Liver (tissue), 8 donors: ENCODE measurements at regions not wholly inside any gene's neighbourhood (a gene's known extent, or its start where the extent isn't known, plus 50 kb on each side); places are given as distances from the start of the nearest gene placed in this dataset.

Experiments
- DNase-seq: peaks from one replicate; pipeline ENCODE4 v3.0.0-alpha.2; 2017; ENCODE audit warnings: low spot score
- H3K27ac ChIP-seq, 2 donors: one replicate each; pipeline ENCODE4 v1.7.0; 2013; ENCODE audit warnings: inconsistent platforms in 2 of 2, low read length in 2 of 2, control low read depth in 1 of 2, low read depth in 1 of 2, mild to moderate bottlenecking in 1 of 2
- H3K27me3 ChIP-seq, 4 donors: one replicate each; pipeline versions ENCODE4 v1.6.1 to v1.7.0; 2013; ENCODE audit warnings: low read length in 3 of 4, inconsistent platforms in 1 of 4, mild to moderate bottlenecking in 1 of 4, moderate library complexity in 1 of 4; ENCODE audit not compliant: control insufficient read depth in 4 of 4, insufficient read depth in 4 of 4
- H3K36me3 ChIP-seq, 4 donors: one replicate each; pipeline versions ENCODE4 v1.6.1 to v1.7.0; 2013; ENCODE audit warnings: low read length in 3 of 4, mild to moderate bottlenecking in 3 of 4, low read depth in 1 of 4, moderate library complexity in 1 of 4; ENCODE audit not compliant: control insufficient read depth in 4 of 4, insufficient read depth in 3 of 4
- H3K4me1 ChIP-seq, 4 donors: one replicate each; pipeline versions ENCODE4 v1.6.1 to v1.7.0; 2013; ENCODE audit warnings: low read length in 3 of 4, mild to moderate bottlenecking in 3 of 4, moderate library complexity in 1 of 4; ENCODE audit not compliant: control insufficient read depth in 4 of 4, insufficient read depth in 4 of 4
- H3K4me3 ChIP-seq, 3 donors: one replicate each; pipeline versions ENCODE4 v1.6.1 to v1.7.0; 2013; ENCODE audit warnings: low read length in 3 of 3, control low read depth in 1 of 3, low read depth in 1 of 3, mild to moderate bottlenecking in 1 of 3
- H3K9ac ChIP-seq, 2 donors: one replicate each; pipeline ENCODE4 v1.7.0; 2013; ENCODE audit warnings: low read length in 2 of 2, mild to moderate bottlenecking in 2 of 2, moderate library complexity in 2 of 2, control low read depth in 1 of 2, low read depth in 1 of 2
- H3K9me3 ChIP-seq, 4 donors: one replicate each; pipeline versions ENCODE4 v1.6.1 to v1.7.0; 2013; ENCODE audit warnings: low read length in 3 of 4; ENCODE audit not compliant: control insufficient read depth in 4 of 4
- ATF3 ChIP-seq: IDR thresholded peaks from 2 replicates; pipeline ENCODE4 v1.6.1; 2016; ENCODE audit warnings: antibody characterized with exemption
- CTCF ChIP-seq: fragments of 150-350 bp; IDR thresholded peaks from 2 replicates; pipeline ENCODE4 v1.5.1; 2017; ENCODE audit warnings: improper control_type of control experiment, low read depth, low read length; ENCODE audit not compliant: missing input control
- EGR1 ChIP-seq, 2 donors: IDR thresholded peaks; 2 replicates each; pipeline ENCODE4 v1.6.1; 2016 to 2018; ENCODE audit warnings: antibody characterized with exemption in 2 of 2, low read depth in 2 of 2
- FOXA1 ChIP-seq: IDR thresholded peaks from 2 replicates; pipeline ENCODE4 v1.6.1; 2016; ENCODE audit warnings: antibody characterized with exemption
- FOXA2 ChIP-seq: IDR thresholded peaks from 2 replicates; pipeline ENCODE4 v1.6.1; 2016; ENCODE audit warnings: antibody characterized with exemption
- GABPA ChIP-seq, 2 donors: IDR thresholded peaks in 1 of 2; conservative IDR thresholded peaks in 1 of 2; 2 replicates each; pipeline ENCODE4 v1.6.1; 2016; ENCODE audit warnings: antibody characterized with exemption in 2 of 2, mild to moderate bottlenecking in 1 of 2, moderate library complexity in 1 of 2
- JUND ChIP-seq, 2 donors: IDR thresholded peaks; 2 replicates each; pipeline ENCODE4 v1.6.1; 2016; ENCODE audit warnings: antibody characterized with exemption in 2 of 2
- RAD21 ChIP-seq, 2 donors: IDR thresholded peaks; 2 replicates each; pipeline ENCODE4 v1.6.1; 2016; ENCODE audit warnings: antibody characterized with exemption in 2 of 2, mild to moderate bottlenecking in 2 of 2
- TAF1 ChIP-seq: conservative IDR thresholded peaks from 2 replicates; pipeline ENCODE4 v1.6.1; 2016; ENCODE audit warnings: antibody characterized with exemption, mild to moderate bottlenecking
- YY1 ChIP-seq: IDR thresholded peaks from 2 replicates; pipeline ENCODE4 v1.6.1; 2016; ENCODE audit warnings: antibody characterized with exemption, mild to moderate bottlenecking
- ZBTB33 ChIP-seq: IDR thresholded peaks from 2 replicates; pipeline ENCODE4 v1.6.1; 2016; ENCODE audit warnings: antibody characterized with exemption
- WGBS: extraction: QIAGEN DNeasy Blood & Tissue Kit; methylation state at CpG from one replicate; pipeline ENCODE4 v1.1.7; 2013; 5-methylcytosine and 5-hydroxymethylcytosine counted together
- TF ChIP-seq, protein P1 (sequence below): IDR thresholded peaks from 2 replicates; pipeline ENCODE4 v1.6.1; 2016; ENCODE audit warnings: antibody characterized with exemption, mild to moderate bottlenecking
- donor health status: healthy.
- donor health status: healthy.
- donor health status: healthy.
- donor health status: healthy.
- donor health status: healthy.

DNA sequence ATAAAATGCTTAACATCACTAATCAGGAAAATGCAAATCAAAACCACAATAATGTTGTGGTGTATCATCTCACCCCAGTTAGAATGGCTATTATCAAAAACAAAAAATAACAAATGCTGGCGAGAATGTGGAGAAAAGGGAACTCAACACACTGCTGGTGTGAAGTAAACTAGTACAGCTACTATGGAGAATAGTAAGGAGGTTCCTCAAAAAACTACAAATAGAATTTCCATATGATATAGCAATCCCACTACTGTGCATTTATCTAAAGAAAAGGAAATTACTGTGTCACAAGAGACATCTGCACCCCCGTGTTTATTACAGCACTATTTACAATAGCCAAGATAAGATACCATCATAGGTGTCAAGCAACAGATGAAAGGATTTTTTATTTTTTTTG lies 214.5 kb upstream of the RASA1 start:
- WGBS: 54% methylated on average over 2 of the region's 2 CpGs
- TF ChIP-seq GABPA (IDR thresholded peaks at IDR 0.05 in 1 of 2, conservative IDR thresholded peaks at IDR 0.05 in 1 of 2): no peak
- no peak for TF ChIP-seq RAD21 (IDR thresholded peaks at IDR 0.05)
- TF ChIP-seq ZBTB33: no peak
- TF ChIP-seq ATF3: no peak
- TF ChIP-seq JUND (IDR thresholded peaks at IDR 0.05): no peak
- TF ChIP-seq FOXA1: no peak
- H3K36me3 ChIP-seq: no peaks in the 10 kb centered on the region
- no peak overlapping the region for H3K9ac ChIP-seq
- no peaks in the 10 kb centered on the region for H3K4me1 ChIP-seq
- no peaks in the 10 kb centered on the region for H3K9me3 ChIP-seq
- no peaks in the 10 kb centered on the region for H3K27me3 ChIP-seq
- no peak for DNase-seq
- H3K27ac ChIP-seq: no peak overlapping the region
- no peak overlapping the region for H3K4me3 ChIP-seq

GRCh38 chr5:87054821-87055220 lies 212.9 kb upstream of the RASA1 start:
- no peak overlapping the region for H3K9ac ChIP-seq
- no peaks in the 10 kb centered on the region for H3K9me3 ChIP-seq
- H3K4me1 ChIP-seq: no peaks in the 10 kb centered on the region
- no peaks in the 10 kb centered on the region for H3K36me3 ChIP-seq
- no peak for TF ChIP-seq FOXA2
- TF ChIP-seq, protein P1, sequence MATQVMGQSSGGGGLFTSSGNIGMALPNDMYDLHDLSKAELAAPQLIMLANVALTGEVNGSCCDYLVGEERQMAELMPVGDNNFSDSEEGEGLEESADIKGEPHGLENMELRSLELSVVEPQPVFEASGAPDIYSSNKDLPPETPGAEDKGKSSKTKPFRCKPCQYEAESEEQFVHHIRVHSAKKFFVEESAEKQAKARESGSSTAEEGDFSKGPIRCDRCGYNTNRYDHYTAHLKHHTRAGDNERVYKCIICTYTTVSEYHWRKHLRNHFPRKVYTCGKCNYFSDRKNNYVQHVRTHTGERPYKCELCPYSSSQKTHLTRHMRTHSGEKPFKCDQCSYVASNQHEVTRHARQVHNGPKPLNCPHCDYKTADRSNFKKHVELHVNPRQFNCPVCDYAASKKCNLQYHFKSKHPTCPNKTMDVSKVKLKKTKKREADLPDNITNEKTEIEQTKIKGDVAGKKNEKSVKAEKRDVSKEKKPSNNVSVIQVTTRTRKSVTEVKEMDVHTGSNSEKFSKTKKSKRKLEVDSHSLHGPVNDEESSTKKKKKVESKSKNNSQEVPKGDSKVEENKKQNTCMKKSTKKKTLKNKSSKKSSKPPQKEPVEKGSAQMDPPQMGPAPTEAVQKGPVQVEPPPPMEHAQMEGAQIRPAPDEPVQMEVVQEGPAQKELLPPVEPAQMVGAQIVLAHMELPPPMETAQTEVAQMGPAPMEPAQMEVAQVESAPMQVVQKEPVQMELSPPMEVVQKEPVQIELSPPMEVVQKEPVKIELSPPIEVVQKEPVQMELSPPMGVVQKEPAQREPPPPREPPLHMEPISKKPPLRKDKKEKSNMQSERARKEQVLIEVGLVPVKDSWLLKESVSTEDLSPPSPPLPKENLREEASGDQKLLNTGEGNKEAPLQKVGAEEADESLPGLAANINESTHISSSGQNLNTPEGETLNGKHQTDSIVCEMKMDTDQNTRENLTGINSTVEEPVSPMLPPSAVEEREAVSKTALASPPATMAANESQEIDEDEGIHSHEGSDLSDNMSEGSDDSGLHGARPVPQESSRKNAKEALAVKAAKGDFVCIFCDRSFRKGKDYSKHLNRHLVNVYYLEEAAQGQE: no peak
- no peak for TF ChIP-seq ZBTB33
- TF ChIP-seq GABPA (IDR thresholded peaks at IDR 0.05 in 1 of 2, conservative IDR thresholded peaks at IDR 0.05 in 1 of 2): no peak
- TF ChIP-seq TAF1: no peak
- no peak for TF ChIP-seq EGR1 (IDR thresholded peaks at IDR 0.05; ENCODE audit: low read depth in 2 of 2)
- TF ChIP-seq CTCF: no peak
- TF ChIP-seq YY1: no peak
- no peak overlapping the region for H3K27ac ChIP-seq
- no peak overlapping the region for H3K4me3 ChIP-seq
- H3K27me3 ChIP-seq: no peaks in the 10 kb centered on the region
- no peak for DNase-seq
